Endothelial cell of umbilical vein (primary cell): ENCODE measurements at regions not wholly inside any gene's neighbourhood (a gene's known extent, or its start where the extent isn't known, plus 50 kb on each side); places are given as distances from the start of the nearest gene placed in this dataset.

Experiments used
- BruUV-seq: library from RNA; stranded (reverse); fragments of 400-500 nt; replicated peaks from 2 replicates; lab custom pipeline; 2021; lab: Mats Ljungman, UMichigan
- CTCF ChIA-PET: fragments of 300-600, 350-600 bp; sonication (Branson Sonifier 250); formaldehyde crosslinking; loops from one replicate; lab custom pipeline; 2021; ENCODE audit warnings: antibody characterized with exemption, inconsistent platforms; lab: Charles Lee
- POLR2A ChIA-PET: fragments of 300-600, 350-600 bp; sonication (Branson Sonifier 250); formaldehyde crosslinking; loops from one replicate; lab custom pipeline; 2021; ENCODE audit warnings: antibody characterized with exemption, inconsistent platforms; lab: Charles Lee
- DNase-seq: peaks from one replicate; pipeline ENCODE4 v3.0.0-alpha.2; 2011; ENCODE audit warnings: low read depth, low spot score
- FAIRE-seq: peaks from 2 replicates; lab custom pipeline; 2011; peaks lifted over from hg19 to GRCh38; lab: Jason Lieb, UNC
- H2AFZ ChIP-seq: 2 replicates; pipeline ENCODE4 v1.6.0; 2012; ENCODE audit warnings: low read depth, low read length, control low read depth, inconsistent platforms
- H3K27ac ChIP-seq: 2 replicates; pipeline ENCODE4 v1.5.1; 2011; ENCODE audit warnings: low read depth, mild to moderate bottlenecking, control low read depth, low read length, moderate library complexity; ENCODE audit not compliant: insufficient read depth
- H3K27me3 ChIP-seq, 2 experiments: 2 replicates each; pipeline versions ENCODE4 v1.6.0 to v1.6.1; 2011; ENCODE audit warnings: low read length in 2 of 2, mixed read lengths in 1 of 2; ENCODE audit not compliant: control insufficient read depth in 2 of 2, insufficient read depth in 2 of 2
- H3K36me3 ChIP-seq, 2 experiments: 2 replicates in 1 of 2; 3 replicates in 1 of 2; pipeline ENCODE4 v1.5.1; 2011; ENCODE audit warnings: low read length in 2 of 2, mild to moderate bottlenecking in 1 of 2, moderate library complexity in 1 of 2; ENCODE audit not compliant: control insufficient read depth in 2 of 2, insufficient read depth in 2 of 2; ENCODE audit errors: extremely low read depth in 1 of 2
- H3K4me1 ChIP-seq: 3 replicates; pipeline ENCODE4 v1.5.1; 2011; ENCODE audit warnings: mild to moderate bottlenecking, low read length; ENCODE audit not compliant: control insufficient read depth, insufficient read depth; ENCODE audit errors: extremely low read depth
- H3K4me2 ChIP-seq: 2 replicates; pipeline ENCODE4 v1.6.1; 2011; ENCODE audit warnings: low read length, control low read depth, mixed read lengths; ENCODE audit not compliant: insufficient read depth
- H3K4me3 ChIP-seq, 3 experiments: fragments of 200-600 bp in 1 of 3; sonication (generic), shearing (Covaris generic) in 1 of 3; replicated peaks in 1 of 3; 2 replicates each; pipeline ENCODE4 v1.5.1; 2011 to 2016; ENCODE audit warnings: control low read depth in 3 of 3, low read length in 3 of 3, mild to moderate bottlenecking in 2 of 3, inconsistent platforms in 1 of 3, low read depth in 1 of 3, moderate library complexity in 1 of 3; ENCODE audit not compliant: insufficient read depth in 1 of 3
- H3K79me2 ChIP-seq: 2 replicates; pipeline ENCODE4 v1.6.0; 2012; ENCODE audit warnings: low read length, inconsistent platforms; ENCODE audit not compliant: control insufficient read depth, insufficient read depth
- H3K9ac ChIP-seq: replicated peaks from 2 replicates; pipeline ENCODE3; 2011; ENCODE audit warnings: low read length, control low read depth; ENCODE audit not compliant: insufficient read depth; ENCODE audit errors: extremely low read depth
- H3K9me1 ChIP-seq: replicated peaks from 3 replicates; pipeline ENCODE4 v1.6.0; 2011; ENCODE audit warnings: mild to moderate bottlenecking, low read length; ENCODE audit not compliant: control insufficient read depth, insufficient read depth; ENCODE audit errors: extremely low read depth
- H3K9me3 ChIP-seq: replicated peaks from 2 replicates; pipeline ENCODE4 v1.5.1; 2012; ENCODE audit warnings: low read length, inconsistent platforms; ENCODE audit not compliant: control insufficient read depth, insufficient read depth
- H4K20me1 ChIP-seq: replicated peaks from 2 replicates; pipeline ENCODE3; 2011; ENCODE audit warnings: mild to moderate bottlenecking, low read length; ENCODE audit not compliant: control insufficient read depth, insufficient read depth; ENCODE audit errors: extremely low read depth
- EZH2 ChIP-seq: IDR thresholded peaks from 2 replicates; pipeline ENCODE4 v1.6.1; 2012; ENCODE audit warnings: borderline replicate concordance, low read depth, mild to moderate bottlenecking, moderate library complexity, low read length, inconsistent platforms; ENCODE audit not compliant: severe bottlenecking
- FOS ChIP-seq: IDR thresholded peaks from 2 replicates; pipeline ENCODE4 v1.6.1; 2011; ENCODE audit warnings: mild to moderate bottlenecking, low read length, moderate library complexity, borderline replicate concordance; ENCODE audit not compliant: insufficient read depth
- GATA2 ChIP-seq: IDR thresholded peaks from 2 replicates; pipeline ENCODE4 v1.7.0; 2011; ENCODE audit warnings: low read depth, mild to moderate bottlenecking, moderate library complexity, mixed read lengths, low read length; ENCODE audit not compliant: insufficient read length, insufficient read depth
- JUN ChIP-seq: IDR thresholded peaks from 2 replicates; pipeline ENCODE4 v1.6.1; 2011; ENCODE audit warnings: borderline replicate concordance, low read depth; ENCODE audit not compliant: insufficient read length, insufficient read depth
- MAX ChIP-seq: IDR thresholded peaks from 2 replicates; pipeline ENCODE4 v1.6.1; 2011; ENCODE audit not compliant: insufficient read depth, insufficient read length
- MYC ChIP-seq: IDR thresholded peaks from one replicate; pipeline ENCODE4 v1.6.1; 2011; ENCODE audit warnings: mild to moderate bottlenecking, low read depth, low read length
- POLR2A ChIP-seq: IDR thresholded peaks from 2 replicates; pipeline ENCODE4 v1.6.1; 2012; ENCODE audit warnings: low read depth, mild to moderate bottlenecking, control low read depth, low read length
- POLR2AphosphoS5 ChIP-seq: IDR thresholded peaks from 2 replicates; pipeline ENCODE4 v1.6.1; 2012; ENCODE audit warnings: low read depth, mild to moderate bottlenecking, control low read depth, low read length, moderate library complexity; ENCODE audit not compliant: insufficient read depth
- dilution Hi-C: fragments of 300-500 bp; cut with MboI; formaldehyde crosslinking; loops from one replicate; pipeline ENCODE4 v1.15.0; 2019; ENCODE audit warnings: low sequenced_read_pairs; ENCODE audit not compliant: extremely low pct_ligation_motif_present
- intact Hi-C: fragments of 100-400 bp; cut with micrococcal nuclease; formaldehyde crosslinking; loops from one replicate; pipeline ENCODE4 v1.10.0; 2022
- TF ChIP-seq, protein P1 (sequence below), 2 donors: IDR thresholded peaks; 1 replicate in 1 of 2; 2 replicates in 1 of 2; pipeline ENCODE4 v1.5.1; 2011; ENCODE audit warnings: low read length in 2 of 2, mild to moderate bottlenecking in 2 of 2, moderate library complexity in 2 of 2, control low read depth in 1 of 2, inconsistent platforms in 1 of 2, low read depth in 1 of 2; ENCODE audit not compliant: insufficient read depth in 1 of 2; ENCODE audit errors: extremely low read depth in 1 of 2

DNA sequence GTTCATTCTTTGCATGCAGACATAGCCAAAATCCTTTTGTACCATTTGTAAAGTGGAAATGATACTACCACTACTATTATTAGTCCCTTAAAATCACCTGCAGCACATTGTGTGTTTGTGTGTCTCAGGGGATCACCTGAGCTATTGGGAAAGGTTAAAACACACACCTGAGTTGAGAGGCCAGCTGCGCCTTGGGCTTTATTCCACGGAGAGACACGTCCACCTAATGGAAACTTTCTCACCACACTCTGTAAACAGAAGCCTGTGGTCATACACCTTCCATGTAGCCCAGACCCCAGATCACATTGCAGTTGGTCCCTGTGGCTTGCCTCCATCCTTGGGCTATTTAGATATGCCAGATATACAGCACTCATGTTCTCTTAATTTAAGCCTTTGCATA is 81.8 kb upstream of the SH3BP4 start:
- intact Hi-C loops: no loop called here
- H3K4me3 ChIP-seq: no peak overlapping the region
- ChIA-PET CTCF (interaction anchor here (1.5 kb wide), 1 partner anchor 12 kb away, joined by 5 read pairs; no protein-coding TSS in a partner anchor), POLR2A (no interaction called here)
- H3K27ac ChIP-seq: no peak overlapping the region
- no peak for TF ChIP-seq FOS
- no peak for TF ChIP-seq EZH2
- TF ChIP-seq POLR2AphosphoS5: no peak
- TF ChIP-seq GATA2: no peak
- TF ChIP-seq, protein P1, sequence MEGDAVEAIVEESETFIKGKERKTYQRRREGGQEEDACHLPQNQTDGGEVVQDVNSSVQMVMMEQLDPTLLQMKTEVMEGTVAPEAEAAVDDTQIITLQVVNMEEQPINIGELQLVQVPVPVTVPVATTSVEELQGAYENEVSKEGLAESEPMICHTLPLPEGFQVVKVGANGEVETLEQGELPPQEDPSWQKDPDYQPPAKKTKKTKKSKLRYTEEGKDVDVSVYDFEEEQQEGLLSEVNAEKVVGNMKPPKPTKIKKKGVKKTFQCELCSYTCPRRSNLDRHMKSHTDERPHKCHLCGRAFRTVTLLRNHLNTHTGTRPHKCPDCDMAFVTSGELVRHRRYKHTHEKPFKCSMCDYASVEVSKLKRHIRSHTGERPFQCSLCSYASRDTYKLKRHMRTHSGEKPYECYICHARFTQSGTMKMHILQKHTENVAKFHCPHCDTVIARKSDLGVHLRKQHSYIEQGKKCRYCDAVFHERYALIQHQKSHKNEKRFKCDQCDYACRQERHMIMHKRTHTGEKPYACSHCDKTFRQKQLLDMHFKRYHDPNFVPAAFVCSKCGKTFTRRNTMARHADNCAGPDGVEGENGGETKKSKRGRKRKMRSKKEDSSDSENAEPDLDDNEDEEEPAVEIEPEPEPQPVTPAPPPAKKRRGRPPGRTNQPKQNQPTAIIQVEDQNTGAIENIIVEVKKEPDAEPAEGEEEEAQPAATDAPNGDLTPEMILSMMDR (IDR thresholded peaks at IDR 0.05; ENCODE audit: extremely low read depth in 1 of 2, insufficient read depth in 1 of 2, low read depth in 1 of 2, low read length in 2 of 2): no peak
- no peak for TF ChIP-seq POLR2A
- TF ChIP-seq MYC: no peak
- no peak for TF ChIP-seq JUN
- no peak for TF ChIP-seq MAX
- H4K20me1 ChIP-seq: no peaks in the 10 kb centered on the region
- dilution Hi-C loops: no loop called here
- H3K36me3 ChIP-seq: no peaks in the 10 kb centered on the region
- H2AFZ ChIP-seq: no peak overlapping the region
- DNase-seq: no peak
- no peak overlapping the region for H3K4me2 ChIP-seq
- H3K79me2 ChIP-seq: no peaks in the 10 kb centered on the region
- H3K9me3 ChIP-seq: no peaks in the 10 kb centered on the region
- H3K9ac ChIP-seq: no peak overlapping the region
- H3K4me1 ChIP-seq: no peaks in the 10 kb centered on the region
- BruUV-seq: no TSS peak
- peaks cover 4 to 5% of the 10 kb centered on the region in 2 experiments for H3K27me3 ChIP-seq
- FAIRE-seq: no peak
- H3K9me1 ChIP-seq: no peaks in the 10 kb centered on the region
